Breast epithelium (tissue), 3 donors: ENCODE measurements at regions not wholly inside any gene's neighbourhood (a gene's known extent, or its start where the extent isn't known, plus 50 kb on each side); places are given as distances from the start of the nearest gene placed in this dataset.

ENCODE experiments used
- POLR2A ChIP-seq: fragments of 450-650 bp; IDR thresholded peaks from one replicate; pipeline ENCODE4 v1.6.1; 2016; ENCODE audit warnings: antibody characterized with exemption, mild to moderate bottlenecking, moderate library complexity
- TF ChIP-seq, protein P1 (sequence below), 3 donors: fragments of 450-650 bp; IDR thresholded peaks; one replicate each; pipeline ENCODE4 v1.5.1; 2016 to 2017; ENCODE audit warnings: antibody characterized with exemption in 3 of 3, mild to moderate bottlenecking in 3 of 3, moderate library complexity in 3 of 3

- TF ChIP-seq, protein P1, sequence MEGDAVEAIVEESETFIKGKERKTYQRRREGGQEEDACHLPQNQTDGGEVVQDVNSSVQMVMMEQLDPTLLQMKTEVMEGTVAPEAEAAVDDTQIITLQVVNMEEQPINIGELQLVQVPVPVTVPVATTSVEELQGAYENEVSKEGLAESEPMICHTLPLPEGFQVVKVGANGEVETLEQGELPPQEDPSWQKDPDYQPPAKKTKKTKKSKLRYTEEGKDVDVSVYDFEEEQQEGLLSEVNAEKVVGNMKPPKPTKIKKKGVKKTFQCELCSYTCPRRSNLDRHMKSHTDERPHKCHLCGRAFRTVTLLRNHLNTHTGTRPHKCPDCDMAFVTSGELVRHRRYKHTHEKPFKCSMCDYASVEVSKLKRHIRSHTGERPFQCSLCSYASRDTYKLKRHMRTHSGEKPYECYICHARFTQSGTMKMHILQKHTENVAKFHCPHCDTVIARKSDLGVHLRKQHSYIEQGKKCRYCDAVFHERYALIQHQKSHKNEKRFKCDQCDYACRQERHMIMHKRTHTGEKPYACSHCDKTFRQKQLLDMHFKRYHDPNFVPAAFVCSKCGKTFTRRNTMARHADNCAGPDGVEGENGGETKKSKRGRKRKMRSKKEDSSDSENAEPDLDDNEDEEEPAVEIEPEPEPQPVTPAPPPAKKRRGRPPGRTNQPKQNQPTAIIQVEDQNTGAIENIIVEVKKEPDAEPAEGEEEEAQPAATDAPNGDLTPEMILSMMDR (IDR thresholded peaks at IDR 0.05): no peak
- TF ChIP-seq POLR2A: no peak
Observed at GRCh38 chr2:221817878-221818277, 245.8 kb upstream of the EPHA4 start.
